Activated CD8-positive, alpha-beta memory T cell treated with anti-CD3 and anti-CD28 coated beads, Interleukin-2, amount 50 U/mL, for 4 hours (primary cell): ENCODE measurements at regions not wholly inside any gene's neighbourhood (a gene's known extent, or its start where the extent isn't known, plus 50 kb on each side); places are given as distances from the start of the nearest gene placed in this dataset.
"Not testable (repeated sequence)": the region's sequence is repeated elsewhere in the genome, so short reads cannot be mapped to it uniquely, and the experiment has no call there.

ENCODE experiments used
- DNase-seq: peaks from one replicate; pipeline ENCODE4 v3.0.0-alpha.2; 2020

DNA sequence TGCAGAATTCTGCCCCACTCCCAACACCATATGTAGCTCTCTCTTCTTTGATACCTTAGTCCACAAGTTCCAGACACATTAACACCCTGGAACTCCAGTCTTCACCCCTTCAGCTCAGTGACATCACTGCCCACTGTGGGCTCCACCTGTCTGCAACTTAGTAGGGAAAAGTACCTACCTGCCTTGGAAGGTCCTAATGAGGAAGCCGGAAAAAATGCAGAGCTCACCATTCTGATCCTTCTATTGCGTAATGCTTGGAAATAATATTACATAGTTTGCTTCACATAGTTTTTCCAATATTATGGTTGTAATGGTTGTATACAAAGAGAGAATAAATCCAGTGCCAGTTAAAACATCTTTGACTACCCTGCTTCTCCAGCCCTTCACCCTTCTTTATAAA, 738.4 kb downstream of the RNF144A start:
- no peak for DNase-seq

DNA sequence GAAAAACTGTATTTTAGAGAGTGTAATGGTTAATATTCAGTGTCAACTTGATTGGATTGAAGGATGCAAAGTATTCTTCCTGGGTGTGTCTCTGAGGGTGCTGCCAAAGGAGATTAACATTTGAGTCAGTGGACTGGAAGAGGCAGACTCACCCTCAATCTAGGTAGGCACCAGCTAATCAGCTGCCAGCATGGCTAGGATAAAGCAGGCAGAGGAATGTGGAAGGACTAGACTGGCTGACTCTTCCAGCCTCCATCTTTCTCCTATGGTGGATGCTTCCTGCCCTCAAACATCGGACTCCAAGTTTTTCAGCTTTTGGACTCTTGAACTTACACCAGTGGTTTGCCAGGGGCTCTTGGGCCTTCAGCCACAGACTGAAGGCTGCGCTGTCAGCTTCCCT, 740.3 kb downstream of the RNF144A start:
- not testable (repeated sequence) for DNase-seq

DNA sequence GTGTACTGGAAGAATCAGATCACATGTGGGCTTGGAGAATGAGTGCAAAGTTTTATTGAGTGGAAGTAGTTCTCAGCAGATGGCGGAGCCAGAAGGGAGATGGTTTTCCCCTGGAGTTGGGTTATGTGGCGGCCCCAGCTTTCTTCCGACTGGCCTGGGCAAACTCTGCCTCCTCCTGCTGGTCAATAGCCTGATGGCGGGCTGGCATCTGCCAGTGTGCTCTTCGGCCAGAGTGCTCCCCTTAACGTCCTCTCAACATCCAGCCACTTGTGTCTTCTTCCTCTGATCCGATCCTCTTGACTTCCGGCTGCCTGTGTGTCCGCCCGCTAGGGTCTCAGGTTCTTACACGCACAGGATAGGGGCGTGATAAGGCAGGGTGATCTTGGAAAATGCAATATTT, 741.3 kb downstream of the RNF144A start:
- DNase-seq = no peak

DNA sequence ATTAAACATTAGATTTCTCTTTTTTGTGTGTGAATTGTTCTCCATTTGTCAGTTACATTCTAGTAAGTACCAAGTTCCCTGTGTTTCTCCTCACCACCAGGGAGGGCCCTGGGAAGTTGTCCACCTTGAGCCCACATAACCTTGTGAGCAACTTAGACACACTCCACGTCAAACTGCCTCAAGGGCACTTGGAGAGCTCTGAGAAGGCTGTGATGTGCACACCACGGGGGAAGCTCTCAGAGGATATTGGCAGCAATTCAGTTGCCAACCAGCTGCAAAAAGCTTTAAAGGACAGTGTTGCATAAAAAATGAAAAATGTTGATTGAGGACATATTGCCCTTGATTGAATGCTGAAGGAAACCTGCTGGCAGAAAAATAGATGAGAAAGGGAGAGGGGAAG, 743.6 kb downstream of the RNF144A start:
- no peak for DNase-seq

DNA sequence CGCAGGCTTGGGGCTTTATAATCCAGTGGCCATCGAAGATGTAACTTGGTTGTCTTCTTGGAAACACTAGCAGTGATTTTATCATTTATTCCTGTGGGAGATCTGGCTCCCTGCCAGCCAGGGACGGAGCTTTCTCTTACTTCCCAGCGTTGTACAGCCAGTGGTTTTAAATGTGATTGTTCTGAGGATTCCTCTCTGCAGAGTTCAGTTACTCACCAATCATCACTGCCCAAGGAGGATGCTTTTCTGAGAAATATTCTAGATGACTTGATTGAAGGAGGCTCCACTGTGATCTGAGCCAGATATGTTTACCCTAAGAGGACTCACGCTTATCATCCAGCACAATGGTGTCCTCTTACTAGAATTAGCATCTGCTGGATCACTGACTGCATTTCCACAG, 744.3 kb downstream of the RNF144A start:
- DNase-seq = no peak

DNA sequence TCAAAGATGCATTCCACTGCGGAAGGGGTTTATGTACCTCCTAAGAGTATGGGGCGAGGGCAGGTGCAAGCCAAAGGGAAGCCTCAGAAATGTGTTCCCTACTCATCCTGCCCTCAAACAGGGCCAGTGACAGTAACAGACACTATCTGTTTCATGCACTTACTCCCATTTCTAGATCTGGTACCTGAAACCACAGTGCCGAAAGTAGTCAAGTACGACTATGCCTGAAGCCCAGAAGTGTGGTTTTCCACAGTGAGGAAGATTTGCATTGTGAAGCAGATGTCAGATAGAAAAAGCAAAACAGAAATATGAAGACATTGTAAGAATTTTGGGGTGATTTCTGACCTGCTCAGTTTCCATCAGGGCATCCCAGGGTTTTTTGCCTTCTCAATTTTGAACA, 748.7 kb downstream of the RNF144A start:
- DNase-seq = no peak

DNA sequence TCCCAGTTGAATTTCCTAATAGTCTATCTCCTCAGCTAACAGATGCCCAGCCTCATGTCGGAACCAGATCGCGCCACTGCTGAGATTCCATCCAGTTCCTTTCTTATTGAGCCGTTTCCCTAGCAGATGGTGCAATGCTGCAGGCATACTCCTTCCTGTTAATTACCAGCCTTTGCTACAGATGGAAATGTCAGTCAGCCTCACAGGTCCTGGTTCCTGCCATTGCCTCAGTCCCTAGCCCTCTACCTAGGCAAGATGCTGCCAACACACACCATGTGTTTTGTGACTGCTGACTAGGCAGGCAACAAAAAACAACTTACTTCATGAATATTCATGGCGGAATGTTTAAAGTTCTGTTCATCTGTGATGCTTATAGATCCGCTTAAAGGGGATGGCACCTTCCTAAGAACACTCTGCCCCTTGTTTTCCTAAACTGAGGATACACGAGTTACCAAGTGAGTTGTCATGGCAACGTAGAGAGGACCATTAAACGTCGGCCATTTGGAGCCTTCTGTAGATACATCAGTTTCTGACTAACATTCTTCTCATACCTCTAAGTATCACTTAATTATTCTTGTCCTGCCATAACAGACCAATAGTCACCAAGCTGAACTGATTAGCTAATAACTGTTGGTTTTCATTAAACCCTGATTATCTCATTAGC, 749.5 kb downstream of the RNF144A start:
- no peak for DNase-seq

DNA sequence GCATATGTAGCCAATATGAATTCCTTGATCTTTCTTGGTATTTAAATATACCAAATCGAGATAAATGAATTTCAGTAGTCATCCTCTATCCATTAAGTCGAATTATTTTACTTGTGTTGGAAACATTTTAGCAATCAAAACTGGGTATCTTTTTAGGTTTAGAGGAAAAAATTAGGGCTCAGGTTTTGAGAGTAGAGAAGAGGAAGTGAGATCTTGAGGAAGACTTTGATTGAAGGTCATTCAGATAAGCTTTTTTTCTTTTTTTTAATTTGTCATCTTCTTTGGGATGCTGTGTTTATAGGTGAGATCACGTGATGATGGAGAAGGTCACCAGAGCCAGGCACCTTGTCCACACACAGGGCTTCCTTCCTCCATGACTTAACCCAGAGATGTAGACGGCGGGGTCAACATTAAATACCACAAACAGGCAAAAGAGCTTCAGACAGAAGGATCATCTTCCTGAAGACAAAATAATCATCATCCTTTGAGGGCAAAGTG, 750.1 kb downstream of the RNF144A start:
- DNase-seq = no peak

DNA sequence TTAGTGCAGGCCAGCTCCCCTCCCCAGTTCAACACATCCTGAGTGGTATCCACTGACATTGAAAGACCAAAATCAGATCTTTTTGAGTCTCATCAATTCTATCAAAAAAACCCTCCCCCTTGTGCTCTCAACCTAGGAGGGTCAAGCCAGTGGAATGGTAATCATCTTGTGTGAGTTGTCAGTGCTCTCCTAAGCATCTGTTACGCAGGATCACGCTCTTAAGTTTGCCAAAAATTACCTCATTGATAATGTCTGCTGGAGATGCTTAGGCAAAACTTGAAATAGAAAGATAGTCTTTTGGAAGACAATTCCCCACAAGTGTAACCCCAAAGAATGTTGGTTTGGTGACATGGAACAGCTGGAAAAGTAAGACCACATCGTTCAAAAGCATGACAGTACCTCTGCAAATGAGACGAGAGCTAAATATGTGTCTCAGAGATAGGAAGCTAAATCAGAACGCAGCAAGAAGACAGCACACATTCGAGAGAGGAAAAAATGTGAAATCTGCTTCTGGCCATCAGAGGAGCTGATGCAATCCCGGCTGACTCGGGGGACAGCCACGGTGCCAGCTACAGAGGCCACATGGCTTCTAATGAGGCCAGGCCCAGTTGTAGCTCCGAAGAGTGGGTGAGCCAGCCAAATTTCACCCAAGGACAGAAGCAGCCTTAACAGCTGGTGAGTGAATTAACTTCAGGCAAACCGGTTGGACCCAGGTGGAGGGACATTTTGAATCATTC, 753.9 kb downstream of the RNF144A start:
- no peak for DNase-seq

DNA sequence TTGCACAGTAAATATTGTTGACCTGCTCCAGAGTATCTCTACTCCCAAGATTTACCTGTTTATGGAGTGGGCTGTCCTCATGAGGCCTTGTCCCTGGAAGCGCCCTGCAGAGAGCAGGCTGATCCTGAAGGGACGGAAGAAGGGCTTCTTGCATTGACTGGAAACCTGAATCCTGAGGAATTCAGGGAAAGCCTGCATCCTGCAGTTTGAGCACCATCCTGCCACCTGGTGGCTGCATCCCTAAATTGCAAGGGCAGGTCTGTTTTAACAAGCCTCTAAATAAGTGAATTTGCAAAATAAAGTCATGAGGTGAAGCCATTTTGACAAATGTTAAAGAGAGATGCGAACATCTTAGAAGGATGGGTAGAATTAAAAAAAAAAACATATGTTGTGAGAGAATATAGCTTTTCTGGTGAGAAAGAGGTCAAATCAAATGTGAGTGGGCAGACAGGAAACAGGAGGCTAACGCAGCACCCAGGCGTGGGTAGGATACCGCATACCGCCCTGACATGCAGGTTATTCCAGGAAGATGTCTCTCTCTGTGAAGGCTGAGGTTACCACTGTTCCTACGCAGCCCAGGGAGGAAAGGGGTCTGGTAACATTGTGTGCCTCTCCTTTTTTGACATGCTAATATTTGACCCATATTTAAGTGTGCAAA, 754.9 kb downstream of the RNF144A start:
- DNase-seq = peak; percentile 59

DNA sequence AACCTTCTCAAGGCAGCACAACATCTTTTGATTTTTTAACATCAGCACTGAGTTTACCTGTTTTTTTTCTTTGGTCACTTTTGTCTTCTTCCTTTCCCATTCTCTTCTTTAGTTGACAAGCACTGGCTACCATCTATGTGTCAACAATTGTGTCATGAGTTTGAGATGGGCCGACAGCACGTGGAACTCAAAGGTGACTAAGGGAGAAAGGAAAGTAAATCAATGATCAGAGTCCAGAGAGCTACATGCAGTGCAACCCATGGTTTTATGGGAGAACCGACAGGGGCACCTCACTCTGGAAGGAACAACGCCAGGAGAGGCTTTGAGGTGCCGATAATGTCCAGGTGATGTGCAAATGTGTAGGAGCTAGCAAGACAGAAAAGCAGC, 755.5 kb downstream of the RNF144A start:
- no peak for DNase-seq

DNA sequence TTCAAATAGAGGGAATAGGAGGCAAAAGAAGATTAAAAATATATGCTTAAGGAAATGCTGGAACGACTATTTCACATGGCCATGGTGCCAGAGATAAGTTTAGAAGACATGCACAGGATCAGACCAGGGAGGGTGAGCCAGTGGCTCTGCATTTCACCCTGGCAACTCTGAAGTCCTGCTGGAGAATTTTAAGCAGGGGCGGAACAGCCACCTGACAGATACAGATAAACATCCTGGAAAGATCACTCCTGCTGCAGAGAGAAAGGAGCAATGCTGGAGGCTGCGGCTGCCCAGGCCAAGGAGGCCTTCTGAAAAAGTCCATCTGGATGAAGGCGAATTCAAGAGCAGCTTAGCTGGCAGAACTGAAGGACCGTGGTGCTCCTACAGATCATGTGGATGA, 755.9 kb downstream of the RNF144A start:
- no peak for DNase-seq

DNA sequence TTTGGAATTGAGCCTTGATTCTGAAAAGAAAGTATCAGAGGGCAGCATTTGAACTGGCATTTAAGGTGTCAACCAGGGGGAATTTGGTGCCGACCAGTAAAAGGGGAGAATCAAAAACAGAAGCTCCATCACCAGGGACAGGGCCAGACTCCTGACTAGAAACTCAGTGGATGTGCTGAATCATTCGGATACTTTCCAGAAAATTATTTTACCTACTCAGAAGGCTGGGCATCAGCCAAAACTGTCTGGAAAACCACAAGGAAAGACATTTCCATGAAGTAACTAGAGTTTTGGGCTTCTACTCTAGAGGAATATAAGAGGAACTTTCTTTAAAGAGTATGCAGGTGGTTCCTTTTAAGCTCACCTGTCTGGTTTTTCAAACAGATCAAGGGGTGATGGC, 756.6 kb downstream of the RNF144A start:
- DNase-seq = no peak

DNA sequence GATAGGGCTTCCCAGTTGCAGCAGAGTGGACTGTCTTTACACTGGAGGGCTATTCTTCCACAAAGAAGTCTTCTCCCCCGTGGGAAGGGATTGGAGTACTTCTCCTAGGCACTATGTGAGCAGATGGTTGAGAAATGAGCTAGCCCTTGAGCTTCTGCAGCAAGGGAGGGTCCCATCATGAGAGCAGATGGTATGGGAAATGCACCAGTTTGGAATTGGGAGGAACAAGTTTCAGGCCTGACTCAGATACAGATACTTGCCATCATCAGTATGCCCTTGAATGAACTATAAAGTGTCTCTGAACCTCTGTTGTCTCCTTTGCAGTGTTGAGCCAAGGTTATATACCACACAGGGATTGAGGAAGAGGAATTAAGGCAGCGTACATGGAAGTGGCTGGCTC, 757.4 kb downstream of the RNF144A start:
- no peak for DNase-seq

DNA sequence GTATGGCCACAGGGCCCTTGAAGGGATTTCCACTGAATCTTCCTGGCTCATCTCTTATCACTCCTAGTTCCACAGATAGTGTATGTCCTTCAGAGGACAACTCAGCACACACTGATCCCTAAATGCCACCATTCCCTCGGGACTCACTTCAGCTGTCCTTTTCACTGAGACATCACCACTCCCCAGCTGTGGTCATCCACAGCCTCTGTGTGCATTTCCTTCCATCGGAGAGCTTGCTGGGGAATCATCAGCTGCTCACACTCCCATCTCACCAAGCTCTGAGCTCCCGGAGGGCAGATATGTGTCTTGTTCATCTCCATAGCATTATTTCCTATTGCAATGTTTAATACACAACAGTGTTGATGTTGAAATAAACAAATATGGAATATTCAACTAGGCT, 759.5 kb downstream of the RNF144A start:
- DNase-seq = no peak

DNA sequence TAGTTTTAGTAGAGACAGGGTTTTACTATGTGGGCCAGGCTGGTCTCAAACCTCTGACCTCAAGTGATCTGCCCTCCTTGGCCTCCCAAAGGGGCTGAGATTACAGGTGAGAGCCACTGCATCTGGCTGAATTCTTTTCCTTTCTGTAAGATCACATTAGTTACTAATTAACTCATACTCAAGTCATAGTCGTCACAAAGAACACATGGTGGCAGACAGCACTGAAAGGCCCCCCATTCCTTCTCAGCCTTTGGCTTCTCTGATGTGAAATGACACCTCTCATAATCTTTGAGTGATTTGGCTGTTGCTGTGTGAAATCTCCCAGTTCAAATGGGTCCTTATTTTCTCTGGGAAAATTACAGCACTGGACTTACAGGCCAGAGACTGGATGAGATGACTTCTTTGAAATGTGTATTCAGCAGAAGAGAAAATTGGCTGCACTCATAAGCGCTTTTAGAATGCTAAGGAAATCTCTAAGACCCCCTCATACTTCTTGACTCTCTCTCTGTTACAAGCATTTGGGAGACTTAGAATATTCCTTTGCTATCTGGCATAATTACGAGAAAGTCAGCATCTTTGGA, 764.8 kb downstream of the RNF144A start:
- no peak for DNase-seq

DNA sequence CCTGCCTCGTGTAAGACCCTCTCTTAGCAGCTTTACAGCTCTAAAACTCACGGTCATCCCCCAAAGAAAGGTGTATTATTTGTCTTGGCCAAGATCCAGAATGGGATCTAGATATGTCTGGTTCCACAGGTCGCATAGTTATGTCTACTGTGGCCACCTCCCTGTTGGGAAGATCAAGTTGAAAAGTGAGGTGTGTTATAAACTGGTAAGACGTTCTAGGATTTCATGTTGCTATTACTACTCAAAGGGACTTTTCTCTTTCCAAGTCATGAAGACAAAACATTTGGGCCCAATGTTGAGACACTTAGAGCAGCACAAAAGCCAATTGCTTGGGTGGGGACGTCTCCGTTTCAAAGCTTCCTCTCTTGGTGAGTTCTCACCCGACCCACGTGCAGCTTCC, 766.0 kb downstream of the RNF144A start:
- no peak for DNase-seq

DNA sequence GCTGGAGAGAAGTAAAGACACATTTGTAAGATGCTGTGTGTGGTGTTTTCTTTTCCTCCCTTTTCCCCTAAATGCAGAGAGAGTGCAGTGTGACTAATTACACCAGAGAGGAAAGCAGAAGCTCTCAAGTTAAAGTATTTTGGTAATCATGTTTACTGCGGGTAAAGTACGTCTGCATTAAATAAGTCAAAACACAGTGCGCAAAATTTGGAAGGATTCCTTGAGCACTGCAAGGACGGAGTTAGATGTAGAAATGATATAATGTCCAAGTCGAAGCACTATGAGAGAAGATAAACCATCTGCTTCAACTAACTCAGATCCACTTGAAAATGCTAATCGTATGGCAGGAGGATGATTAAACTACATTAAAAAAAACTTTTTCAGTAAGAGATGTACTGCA, 766.5 kb downstream of the RNF144A start:
- DNase-seq = no peak

DNA sequence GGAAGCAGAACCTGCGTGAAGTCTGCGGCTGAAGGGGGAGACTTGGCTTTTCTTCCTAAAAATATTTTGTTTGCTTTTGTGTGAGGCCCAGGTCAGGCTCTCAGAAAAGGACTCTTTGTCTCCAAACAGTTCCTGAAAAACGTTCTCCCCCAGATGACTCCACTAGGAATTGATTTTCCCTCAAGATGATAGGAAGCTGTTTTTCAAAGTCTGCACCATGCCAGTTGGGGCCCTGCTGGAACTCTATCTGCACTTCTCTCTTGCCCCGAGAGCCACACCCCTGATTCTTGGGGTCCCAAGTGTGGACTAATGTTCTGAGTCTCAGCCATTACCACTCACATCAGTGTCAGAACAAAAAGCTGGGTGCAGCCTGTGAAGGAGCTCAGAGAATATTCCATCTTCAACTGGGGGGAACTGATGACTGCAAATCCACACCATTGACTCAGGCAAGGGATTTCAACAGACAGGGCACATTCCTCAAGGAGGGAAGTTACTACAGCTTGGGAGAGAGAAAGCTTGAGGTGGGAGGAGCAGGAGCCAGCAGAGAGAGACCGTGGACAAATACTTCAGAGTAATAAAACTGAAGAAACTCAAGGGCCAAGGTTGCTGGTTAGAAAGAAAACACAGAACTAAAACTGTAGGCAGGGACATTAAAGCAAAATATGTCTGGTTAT, 768.3 kb downstream of the RNF144A start:
- DNase-seq = no peak

DNA sequence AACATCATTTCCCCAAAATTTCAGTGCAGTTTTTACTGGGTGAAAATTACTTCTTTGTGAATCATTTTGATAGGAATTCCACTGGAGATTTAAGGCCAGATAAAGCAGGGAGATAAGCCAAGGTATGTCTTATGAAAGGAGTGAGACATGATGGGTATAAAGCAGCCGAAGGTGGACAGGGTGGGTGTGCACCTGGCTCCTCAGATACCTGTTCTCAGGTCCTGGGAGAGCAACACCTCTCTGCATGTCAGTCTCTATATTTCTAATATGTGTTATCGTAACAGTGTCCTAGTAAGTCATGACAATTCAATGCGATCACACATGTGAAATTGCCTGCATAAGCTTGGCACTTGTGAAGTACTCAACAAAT, 768.8 kb downstream of the RNF144A start:
- no peak for DNase-seq

DNA sequence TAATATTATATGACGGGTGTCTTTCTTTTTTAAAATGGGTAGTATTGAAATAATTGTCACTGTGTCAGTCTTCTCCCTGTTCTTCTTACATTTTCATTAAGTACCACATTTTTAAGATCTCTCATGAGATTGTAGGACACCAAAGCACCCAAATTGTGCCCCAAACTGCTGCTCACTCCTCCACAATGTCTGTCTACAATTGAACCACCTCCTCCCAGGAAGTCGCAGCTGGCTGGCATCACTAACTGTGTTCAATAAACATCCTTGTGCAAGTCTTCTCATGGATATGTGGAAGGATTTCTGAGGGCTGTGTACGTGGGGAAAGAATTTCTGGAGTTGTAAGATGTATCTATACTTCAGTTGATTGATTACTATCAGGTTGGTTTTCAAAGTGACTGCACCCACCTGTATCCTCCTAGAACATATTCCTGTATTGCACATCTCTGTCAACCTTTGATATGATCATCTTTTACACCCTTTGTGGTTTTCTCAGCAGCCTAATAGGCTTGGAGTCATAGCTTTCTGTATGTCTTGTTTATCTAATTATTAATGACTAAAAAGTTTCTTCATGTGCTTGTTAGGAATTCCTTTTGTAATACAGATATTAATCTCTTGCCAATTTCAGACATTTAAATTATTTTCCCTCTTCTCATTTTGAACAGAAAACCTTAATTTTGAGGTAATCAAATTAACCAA, 774.9 kb downstream of the RNF144A start:
- no peak for DNase-seq

DNA sequence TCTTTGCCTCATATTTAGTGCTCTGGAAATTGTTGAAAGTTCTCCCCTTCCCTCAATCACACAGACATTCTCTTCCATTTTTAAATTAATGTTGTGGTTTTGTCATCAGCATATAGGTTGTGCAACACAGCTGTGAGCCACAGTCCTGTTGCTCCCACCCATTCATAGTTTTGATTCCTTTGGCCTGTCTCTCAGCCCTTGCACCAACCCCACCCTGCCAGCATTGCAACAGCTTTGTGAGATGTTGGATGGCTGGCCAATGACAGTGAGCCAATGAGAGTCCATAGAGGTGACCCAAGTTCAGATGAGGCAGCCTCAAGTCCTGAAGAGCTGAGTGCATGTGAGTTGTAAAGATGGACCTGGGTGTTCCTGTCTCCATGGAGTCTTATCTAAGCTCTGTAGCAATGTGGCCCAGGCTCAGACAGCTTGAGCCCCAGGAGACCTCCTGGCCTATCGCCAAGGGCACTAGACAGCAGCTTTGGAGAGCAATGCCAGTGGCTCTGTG, 775.5 kb downstream of the RNF144A start:
- no peak for DNase-seq
